Stomach (tissue), 4 donors: ENCODE measurements at regions not wholly inside any gene's neighbourhood (a gene's known extent, or its start where the extent isn't known, plus 50 kb on each side); places are given as distances from the start of the nearest gene placed in this dataset.

ENCODE experiments used
- POLR2A ChIP-seq, 4 donors: fragments of 450-650 bp; IDR thresholded peaks; one replicate each; pipeline ENCODE4 v1.6.1; 2016; ENCODE audit warnings: antibody characterized with exemption in 4 of 4, control low read depth in 2 of 4, mild to moderate bottlenecking in 1 of 4, moderate library complexity in 1 of 4
- TF ChIP-seq, protein P1 (sequence below), 7 experiments: fragments of 450-650 bp in 4 of 7; fragments of 200-600 bp in 3 of 7; sonication (generic) in 3 of 7; IDR thresholded peaks; one replicate each; pipeline ENCODE4 v1.5.1; 2016 to 2019; ENCODE audit warnings: antibody characterized with exemption in 7 of 7, control low read depth in 2 of 7, mild to moderate bottlenecking in 1 of 7

- TF ChIP-seq, protein P1, sequence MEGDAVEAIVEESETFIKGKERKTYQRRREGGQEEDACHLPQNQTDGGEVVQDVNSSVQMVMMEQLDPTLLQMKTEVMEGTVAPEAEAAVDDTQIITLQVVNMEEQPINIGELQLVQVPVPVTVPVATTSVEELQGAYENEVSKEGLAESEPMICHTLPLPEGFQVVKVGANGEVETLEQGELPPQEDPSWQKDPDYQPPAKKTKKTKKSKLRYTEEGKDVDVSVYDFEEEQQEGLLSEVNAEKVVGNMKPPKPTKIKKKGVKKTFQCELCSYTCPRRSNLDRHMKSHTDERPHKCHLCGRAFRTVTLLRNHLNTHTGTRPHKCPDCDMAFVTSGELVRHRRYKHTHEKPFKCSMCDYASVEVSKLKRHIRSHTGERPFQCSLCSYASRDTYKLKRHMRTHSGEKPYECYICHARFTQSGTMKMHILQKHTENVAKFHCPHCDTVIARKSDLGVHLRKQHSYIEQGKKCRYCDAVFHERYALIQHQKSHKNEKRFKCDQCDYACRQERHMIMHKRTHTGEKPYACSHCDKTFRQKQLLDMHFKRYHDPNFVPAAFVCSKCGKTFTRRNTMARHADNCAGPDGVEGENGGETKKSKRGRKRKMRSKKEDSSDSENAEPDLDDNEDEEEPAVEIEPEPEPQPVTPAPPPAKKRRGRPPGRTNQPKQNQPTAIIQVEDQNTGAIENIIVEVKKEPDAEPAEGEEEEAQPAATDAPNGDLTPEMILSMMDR (IDR thresholded peaks at IDR 0.05), result no peak
- no peak for TF ChIP-seq POLR2A (IDR thresholded peaks at IDR 0.05)
Observed at GRCh38 chrX:44439242-44439794, 95.8 kb upstream of the EFHC2 start.
